HCT116 (cell line): ENCODE measurements at regions not wholly inside any gene's neighbourhood (a gene's known extent, or its start where the extent isn't known, plus 50 kb on each side); places are given as distances from the start of the nearest gene placed in this dataset.
"Not testable (repeated sequence)": the region's sequence is repeated elsewhere in the genome, so short reads cannot be mapped to it uniquely, and the experiment has no call there.

Experiments
- ATAC-seq: fragments of 200-7000 bp; cut with Tn5 transposase; 2 replicates; pipeline ENCODE4 v1.9.1; 2020; ENCODE audit warnings: mild to moderate bottlenecking, moderate library complexity
- BruUV-seq: library from RNA; stranded (reverse); fragments of 400-500 nt; replicated peaks from 2 replicates; lab custom pipeline; 2021; lab: Mats Ljungman, UMichigan
- CTCF ChIA-PET: fragments of 300-600 bp; sonication (Branson Sonifier 250); formaldehyde crosslinking; loops from one replicate; lab custom pipeline; 2021; ENCODE audit warnings: antibody characterized with exemption; lab: Charles Lee
- POLR2A ChIA-PET: fragments of 300-600, 350-600 bp; sonication (Branson Sonifier 250); formaldehyde crosslinking; loops from one replicate; lab custom pipeline; 2021; ENCODE audit warnings: antibody characterized with exemption; lab: Charles Lee
- RAD21 ChIA-PET, 2 experiments: fragments of 300-600 bp; sonication (Branson Sonifier 250); formaldehyde crosslinking; loops; one replicate each; lab custom pipeline; 2023; ENCODE audit warnings: low total read pairs in 2 of 2; ENCODE audit not compliant: uncharacterized antibody in 2 of 2, unreplicated experiment in 2 of 2, low non-redundant PET in 1 of 2; lab: Charles Lee
- DNase-seq: peaks from one replicate; pipeline ENCODE4 v3.0.0-alpha.2; 2010; ENCODE audit warnings: low read depth, low spot score
- H2AFZ ChIP-seq: fragments of 200-600 bp; shearing (Covaris generic), sonication (generic); 2 replicates; pipeline ENCODE4 v1.6.1; 2017; ENCODE audit warnings: low read depth, mixed run types, mixed read lengths, antibody characterized with exemption, low read length; ENCODE audit not compliant: poor library complexity, severe bottlenecking
- H3K27ac ChIP-seq: 2 replicates; pipeline ENCODE4 v1.5.1; 2012; ENCODE audit warnings: low read depth, low read length
- H3K27me3 ChIP-seq: fragments of 200-600 bp; sonication (generic); 2 replicates; pipeline ENCODE4 v1.6.1; 2016; ENCODE audit warnings: mixed run types, low read length, mixed read lengths; ENCODE audit not compliant: insufficient read depth
- H3K36me3 ChIP-seq, 2 experiments: fragments of 200-500 bp in 1 of 2; fragments of 200-600 bp in 1 of 2; sonication (Bioruptor generic) in 1 of 2; sonication (generic) in 1 of 2; 2 replicates each; pipeline versions ENCODE4 v1.5.1 to v1.6.1; 2014 to 2016; ENCODE audit warnings: low read length in 2 of 2, inconsistent platforms in 1 of 2, mixed read lengths in 1 of 2, mixed run types in 1 of 2; ENCODE audit not compliant: insufficient read depth in 2 of 2, control insufficient read depth in 1 of 2
- H3K4me1 ChIP-seq, 2 experiments: fragments of 200-600 bp in 1 of 2; sonication (generic) in 1 of 2; 2 replicates each; pipeline versions ENCODE4 v1.5.1 to v1.6.1; 2012 to 2017; ENCODE audit warnings: low read length in 2 of 2, inconsistent platforms in 1 of 2, mild to moderate bottlenecking in 1 of 2, mixed read lengths in 1 of 2, mixed run types in 1 of 2, moderate library complexity in 1 of 2; ENCODE audit not compliant: insufficient read depth in 2 of 2, control insufficient read depth in 1 of 2
- H3K4me2 ChIP-seq: fragments of 200-600 bp; sonication (generic); 2 replicates; pipeline ENCODE4 v1.6.1; 2017; ENCODE audit warnings: mixed run types, low read length, mixed read lengths
- H3K4me3 ChIP-seq, 2 experiments: fragments of 200-600 bp in 1 of 2; sonication (generic) in 1 of 2; replicated peaks in 1 of 2; 2 replicates each; pipeline ENCODE4 v1.5.1; 2011 to 2016; ENCODE audit warnings: low read length in 2 of 2, control low read depth in 1 of 2, low read depth in 1 of 2, mild to moderate bottlenecking in 1 of 2, mixed read lengths in 1 of 2, mixed run types in 1 of 2
- H3K79me2 ChIP-seq: fragments of 200-600 bp; sonication (generic); 2 replicates; pipeline ENCODE4 v1.6.1; 2017; ENCODE audit warnings: mild to moderate bottlenecking, mixed run types, low read length, moderate library complexity, mixed read lengths; ENCODE audit not compliant: insufficient read depth
- H3K9ac ChIP-seq: fragments of 200-600 bp; sonication (generic); 2 replicates; pipeline ENCODE4 v1.6.1; 2016; ENCODE audit warnings: low read length, mixed read lengths
- H3K9me2 ChIP-seq: fragments of 200-600 bp; sonication (generic), shearing (Covaris generic); 2 replicates; pipeline ENCODE4 v1.6.1; 2017; ENCODE audit warnings: mixed run types, mild to moderate bottlenecking, moderate library complexity; ENCODE audit not compliant: insufficient read depth
- H3K9me3 ChIP-seq, 2 experiments: fragments of 200-500 bp in 1 of 2; fragments of 200-600 bp in 1 of 2; sonication (Bioruptor generic) in 1 of 2; sonication (generic) in 1 of 2; 2 replicates each; pipeline ENCODE4 v1.6.1; 2014 to 2017; ENCODE audit warnings: low read length in 2 of 2, mixed read lengths in 2 of 2, inconsistent platforms in 1 of 2, low read depth in 1 of 2, mild to moderate bottlenecking in 1 of 2, mixed run types in 1 of 2, moderate library complexity in 1 of 2; ENCODE audit not compliant: control insufficient read depth in 1 of 2, insufficient read depth in 1 of 2
- H4K20me1 ChIP-seq: fragments of 200-600 bp; sonication (generic), shearing (Covaris generic); 2 replicates; pipeline ENCODE4 v1.6.1; 2017; ENCODE audit warnings: mixed run types, mild to moderate bottlenecking, moderate library complexity; ENCODE audit not compliant: insufficient read depth
- intact Hi-C: fragments of 100-400 bp; cut with micrococcal nuclease; formaldehyde crosslinking; loops from 2 replicates; pipeline ENCODE4 v1.10.0; 2022

DNA sequence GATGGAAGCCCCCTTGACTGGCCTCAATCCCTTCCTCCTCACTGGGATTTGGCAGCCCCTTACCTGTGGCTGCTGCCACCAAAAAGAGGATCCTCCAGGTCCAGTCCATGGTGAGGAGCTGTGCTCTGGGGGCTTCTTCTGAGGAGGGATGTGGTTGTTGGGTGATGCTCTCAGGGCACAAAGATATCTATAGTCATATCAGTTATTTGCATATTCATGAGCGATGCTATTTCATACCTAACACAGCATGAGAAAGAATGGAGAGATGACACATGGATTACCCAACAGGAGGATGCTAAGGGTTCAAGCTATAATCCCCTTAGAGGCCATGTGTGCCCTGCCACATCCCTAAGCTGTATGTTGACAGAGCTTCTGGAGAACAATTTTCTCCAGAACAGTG is 141.7 kb downstream of the POTEB start:
- POLR2A ChIA-PET, H3K36me3 ChIP-seq, H3K27ac ChIP-seq, H3K9ac ChIP-seq, H3K4me3 ChIP-seq, H3K9me3 ChIP-seq, ATAC-seq, H2AFZ ChIP-seq, H3K4me2 ChIP-seq, CTCF ChIA-PET, H3K79me2 ChIP-seq, intact Hi-C loops, DNase-seq, H4K20me1 ChIP-seq, H3K9me2 ChIP-seq, BruUV-seq, H3K4me1 ChIP-seq, H3K27me3 ChIP-seq, RAD21 ChIA-PET: not testable (repeated sequence)

DNA sequence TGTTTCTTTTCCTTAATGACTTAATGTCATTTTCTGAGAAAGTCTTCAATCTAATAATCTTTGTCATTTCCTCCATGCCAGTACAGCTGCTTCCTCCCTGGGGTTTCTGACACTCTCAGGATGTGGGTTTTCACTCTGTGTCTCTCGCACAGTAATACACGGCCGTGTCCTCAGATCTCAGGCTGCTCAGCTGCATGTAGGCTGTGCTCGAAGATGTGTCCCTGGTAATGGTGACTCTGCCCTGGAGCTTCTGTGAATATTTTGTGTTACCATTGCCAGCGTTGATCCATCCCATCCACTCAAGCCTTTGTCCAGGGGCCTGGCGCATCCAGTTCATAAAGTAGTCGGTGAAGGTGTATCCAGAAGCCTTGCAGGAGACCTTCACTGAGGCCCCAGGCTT is 142.2 kb downstream of the POTEB start:
- DNase-seq, H3K4me3 ChIP-seq, RAD21 ChIA-PET, H3K4me2 ChIP-seq, H3K27ac ChIP-seq, intact Hi-C loops, H3K9me3 ChIP-seq, H2AFZ ChIP-seq, CTCF ChIA-PET, H3K36me3 ChIP-seq, POLR2A ChIA-PET, H3K79me2 ChIP-seq, H3K27me3 ChIP-seq, H4K20me1 ChIP-seq, H3K9me2 ChIP-seq, H3K9ac ChIP-seq, BruUV-seq, H3K4me1 ChIP-seq, ATAC-seq: not testable (repeated sequence)

DNA sequence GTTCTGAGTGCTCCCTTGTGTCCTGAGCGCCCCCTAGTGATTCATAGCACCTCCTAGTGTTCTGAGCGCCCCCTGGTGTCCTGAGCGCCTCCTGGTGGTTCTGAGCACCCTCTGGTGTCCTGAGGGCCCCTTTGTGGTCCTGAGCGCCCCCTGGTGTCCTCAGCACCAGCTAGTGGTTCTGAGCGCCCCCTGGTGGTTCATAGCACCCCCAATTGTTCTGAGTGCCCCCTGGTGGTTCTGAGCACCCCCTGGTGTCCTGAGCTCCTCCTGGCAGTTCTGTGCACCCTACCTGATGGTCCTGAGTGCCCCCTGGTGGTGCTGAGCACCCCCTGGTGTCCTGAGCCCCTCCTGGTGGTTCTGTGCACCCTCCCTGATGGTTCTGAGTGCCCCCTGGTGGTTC is 146.0 kb downstream of the POTEB start:
- H4K20me1 ChIP-seq, intact Hi-C loops, CTCF ChIA-PET, H3K27me3 ChIP-seq, H3K4me2 ChIP-seq, RAD21 ChIA-PET, H3K4me1 ChIP-seq, H3K9me2 ChIP-seq, H3K4me3 ChIP-seq, DNase-seq, H3K36me3 ChIP-seq, H3K79me2 ChIP-seq, BruUV-seq, H3K9me3 ChIP-seq, H2AFZ ChIP-seq, H3K27ac ChIP-seq, ATAC-seq, POLR2A ChIA-PET, H3K9ac ChIP-seq: not testable (repeated sequence)

DNA sequence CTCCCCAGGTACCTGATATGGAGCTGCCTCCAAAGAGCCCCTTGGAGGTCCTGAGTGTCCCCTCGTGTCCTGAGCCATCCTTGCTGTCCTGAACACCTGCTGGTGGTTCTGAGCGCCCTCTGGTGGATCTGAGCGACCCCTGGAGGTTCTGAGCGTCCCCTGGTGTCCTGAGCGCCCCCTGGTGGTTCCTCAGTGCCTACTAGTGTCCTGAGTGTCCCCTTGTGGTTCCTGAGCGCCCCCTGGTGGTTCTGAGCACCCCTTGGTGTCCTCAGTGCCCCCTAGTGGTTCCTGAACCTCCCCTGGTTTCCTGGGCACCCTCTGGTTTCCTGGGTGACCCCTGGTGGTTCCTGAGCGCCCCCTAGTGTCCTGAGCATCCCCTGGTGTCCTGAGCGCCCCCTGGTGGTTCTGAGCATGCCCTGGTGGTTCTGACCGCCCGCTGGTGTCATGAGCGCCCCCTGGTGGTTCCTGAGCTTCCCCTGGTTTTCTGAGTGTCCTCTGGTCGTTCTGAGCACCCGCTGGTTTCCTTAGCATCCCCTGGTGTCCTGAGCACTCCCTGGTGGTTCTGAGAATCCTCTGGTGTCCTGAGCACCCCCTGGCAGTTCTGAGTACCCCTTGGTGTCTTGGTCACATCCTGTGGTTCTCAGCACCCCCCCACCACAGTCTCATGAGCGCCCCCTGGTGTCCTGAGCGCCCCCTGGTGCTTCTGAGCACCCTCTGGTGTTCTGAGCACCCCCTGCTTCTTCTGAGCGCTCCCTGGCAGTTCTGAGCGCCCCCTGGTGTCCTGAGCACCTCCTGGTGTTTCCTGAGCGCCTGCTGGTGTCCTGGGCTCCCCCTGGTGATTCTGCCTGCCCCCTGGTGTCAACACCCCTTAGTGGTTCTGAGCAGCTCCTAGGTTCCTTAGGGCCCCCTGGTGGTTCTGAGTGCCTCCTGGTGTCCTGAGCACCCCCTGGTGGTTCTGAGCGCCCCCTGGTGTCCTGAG is 146.8 kb downstream of the POTEB start:
- H3K79me2 ChIP-seq, H3K4me3 ChIP-seq, H3K9me2 ChIP-seq, RAD21 ChIA-PET, intact Hi-C loops, H3K9ac ChIP-seq, H3K9me3 ChIP-seq, H3K36me3 ChIP-seq, POLR2A ChIA-PET, H3K27ac ChIP-seq, H3K4me2 ChIP-seq, H3K27me3 ChIP-seq, DNase-seq, CTCF ChIA-PET, H3K4me1 ChIP-seq, H4K20me1 ChIP-seq, BruUV-seq, H2AFZ ChIP-seq: not testable (repeated sequence)
- ATAC-seq = peak; percentile 55; the same call in 1 of the 2 replicates
